K562 (cell line): ENCODE measurements at regions not wholly inside any gene's neighbourhood (a gene's known extent, or its start where the extent isn't known, plus 50 kb on each side); places are given as distances from the start of the nearest gene placed in this dataset.

Experiments used
- ATAC-seq: fragments of 200-7000 bp; cut with Tn5 transposase; 3 replicates; pipeline ENCODE4 v1.9.1; 2020; ENCODE audit warnings: moderate library complexity
- BruUV-seq: library from RNA; stranded (reverse); fragments of 400-500 nt; replicated peaks from 2 replicates; lab custom pipeline; 2021; lab: Mats Ljungman, UMichigan
- CTCF ChIA-PET: fragments of 300-600 bp; formaldehyde crosslinking; extraction: SDS; loops from one replicate; lab custom pipeline; 2021; ENCODE audit warnings: low intra/inter-chr PET ratio; lab: Yijun Ruan, JAX
- POLR2A ChIA-PET: fragments of 300-600, 350-650 bp; sonication (Branson Sonifier 250); formaldehyde crosslinking; extraction: SDS; loops from one replicate; lab custom pipeline; 2021; ENCODE audit warnings: antibody characterized with exemption, inconsistent platforms; lab: Yijun Ruan, JAX
- DNase-seq, 4 experiments: peaks; one replicate each; pipeline versions ENCODE4 v3.0.0 to v3.0.0-alpha.2; 2011 to 2018; ENCODE audit warnings: low spot score in 3 of 4, mixed read lengths in 3 of 4; ENCODE audit errors: extremely low read depth in 1 of 4
- FAIRE-seq: peaks from 2 replicates; lab custom pipeline; 2011; peaks lifted over from hg19 to GRCh38; lab: Jason Lieb, UNC
- H2AFZ ChIP-seq: 2 replicates; pipeline ENCODE4 v1.6.0; 2011; ENCODE audit warnings: low read depth, low read length, control low read depth, inconsistent platforms
- H3K27ac ChIP-seq: fragments of 200-600 bp; 3 replicates; pipeline ENCODE4 v1.8.0; 2011; ENCODE audit warnings: low read depth, mild to moderate bottlenecking, control low read depth, inconsistent platforms, low read length, moderate library complexity, mixed read lengths; ENCODE audit errors: extremely low read depth
- H3K27me3 ChIP-seq, 2 experiments: fragments of 300-600 bp in 1 of 2; 2 replicates in 1 of 2; 3 replicates in 1 of 2; pipeline versions ENCODE4 v1.6.0 to v1.8.0; 2011; ENCODE audit warnings: inconsistent platforms in 2 of 2, low read length in 2 of 2, mild to moderate bottlenecking in 1 of 2, mixed read lengths in 1 of 2, moderate library complexity in 1 of 2; ENCODE audit not compliant: control insufficient read depth in 2 of 2, insufficient read depth in 2 of 2
- H3K36me3 ChIP-seq: fragments of 300-600 bp; 3 replicates; pipeline ENCODE4 v1.8.0; 2011; ENCODE audit warnings: mild to moderate bottlenecking, low read length, inconsistent platforms; ENCODE audit not compliant: control insufficient read depth, insufficient read depth
- H3K4me1 ChIP-seq, 2 experiments: fragments of 200-600 bp in 1 of 2; replicated peaks in 1 of 2; 2 replicates in 1 of 2; 3 replicates in 1 of 2; pipeline versions ENCODE4 v1.5.1 to v1.8.0; 2011; ENCODE audit warnings: inconsistent platforms in 2 of 2, low read length in 2 of 2, mild to moderate bottlenecking in 1 of 2, mixed read lengths in 1 of 2, moderate library complexity in 1 of 2; ENCODE audit not compliant: control insufficient read depth in 2 of 2, insufficient read depth in 2 of 2
- H3K4me2 ChIP-seq: 2 replicates; pipeline ENCODE4 v1.6.1; 2011; ENCODE audit warnings: low read length, control low read depth, inconsistent platforms, mixed read lengths; ENCODE audit not compliant: insufficient read depth
- H3K4me3 ChIP-seq: fragments of 200-600 bp; sonication (generic), shearing (Covaris generic); 2 replicates; pipeline ENCODE4 v1.5.1; 2016; ENCODE audit warnings: control low read depth, inconsistent platforms
- H3K79me2 ChIP-seq: fragments of 200-600 bp; 3 replicates; pipeline ENCODE4 v1.8.0; 2011; ENCODE audit warnings: low read length, inconsistent platforms; ENCODE audit not compliant: control insufficient read depth, insufficient read depth
- H3K9ac ChIP-seq, 2 experiments: 2 replicates each; pipeline versions ENCODE4 v1.6.0 to v1.6.1; 2011; ENCODE audit warnings: low read depth in 2 of 2, low read length in 2 of 2, control low read depth in 1 of 2, inconsistent platforms in 1 of 2, mild to moderate bottlenecking in 1 of 2, mixed read lengths in 1 of 2; ENCODE audit not compliant: insufficient read depth in 1 of 2
- H3K9me1 ChIP-seq: one replicate; pipeline ENCODE4 v1.6.0; 2011; ENCODE audit warnings: inconsistent platforms, mild to moderate bottlenecking, low read length, moderate library complexity; ENCODE audit not compliant: control insufficient read depth, insufficient read depth
- H3K9me3 ChIP-seq: replicated peaks from 2 replicates; pipeline ENCODE4 v1.5.1; 2011; ENCODE audit warnings: low read depth, low read length, inconsistent platforms; ENCODE audit not compliant: control insufficient read depth, insufficient read depth
- H4K20me1 ChIP-seq: replicated peaks from 2 replicates; pipeline ENCODE4 v1.6.1; 2011; ENCODE audit warnings: low read length, inconsistent platforms, mixed read lengths; ENCODE audit not compliant: control insufficient read depth, insufficient read depth
- ARHGAP35 ChIP-seq: fragments of 450-650 bp; IDR thresholded peaks from 2 replicates; pipeline ENCODE4 v1.6.1; 2018; ENCODE audit not compliant: partially characterized antibody
- CREBBP ChIP-seq: IDR thresholded peaks from one replicate; pipeline ENCODE4 v1.6.1; 2012; ENCODE audit warnings: low read depth, mild to moderate bottlenecking, control low read depth, inconsistent platforms, low read length
- DACH1 ChIP-seq: fragments of 450-650 bp; IDR thresholded peaks from 2 replicates; pipeline ENCODE4 v1.6.1; 2018; ENCODE audit not compliant: partially characterized antibody
- HLTF ChIP-seq: fragments of 450-650 bp; IDR thresholded peaks from 2 replicates; pipeline ENCODE4 v1.6.1; 2016
- KDM1A ChIP-seq, 2 experiments: fragments of 450-650 bp; IDR thresholded peaks; 2 replicates each; pipeline ENCODE4 v1.6.1; 2016; ENCODE audit warnings: mild to moderate bottlenecking in 2 of 2
- NELFE ChIP-seq: IDR thresholded peaks from 2 replicates; pipeline ENCODE4 v1.6.1; 2011; ENCODE audit warnings: mild to moderate bottlenecking; ENCODE audit not compliant: insufficient read depth, insufficient read length
- NFYB ChIP-seq: IDR thresholded peaks from 2 replicates; pipeline ENCODE4 v1.6.1; 2011; ENCODE audit warnings: mild to moderate bottlenecking, moderate library complexity; ENCODE audit not compliant: insufficient read length; ENCODE audit errors: extremely low read depth
- POLR2G ChIP-seq: fragments of 200-400 bp; formaldehyde crosslinking; IDR thresholded peaks from 2 replicates; pipeline ENCODE4 v1.6.1; 2017; ENCODE audit warnings: low read depth, mild to moderate bottlenecking, antibody characterized with exemption, low read length, moderate library complexity
- SETDB1 ChIP-seq: IDR thresholded peaks from one replicate; pipeline ENCODE4 v1.6.1; 2012; ENCODE audit warnings: low read length, control low read depth, inconsistent platforms
- SP1 ChIP-seq: sonication (generic); formaldehyde crosslinking; IDR thresholded peaks from 2 replicates; pipeline ENCODE4 v1.8.1; 2022; ENCODE audit warnings: mild to moderate bottlenecking, missing genetic modification reagents
- SREBF1 ChIP-seq: fragments of 150-350 bp; IDR thresholded peaks from 2 replicates; pipeline ENCODE4 v1.6.1; 2014; ENCODE audit warnings: antibody characterized with exemption, low read depth, low read length, borderline replicate concordance
- TAF7 ChIP-seq: fragments of 450-650 bp; IDR thresholded peaks from 2 replicates; pipeline ENCODE4 v1.6.1; 2016; ENCODE audit warnings: missing genetic modification characterization, missing compliant biosample characterization
- THRA ChIP-seq: fragments of 450-650 bp; IDR thresholded peaks from 2 replicates; pipeline ENCODE4 v1.6.1; 2017; ENCODE audit warnings: mild to moderate bottlenecking, moderate library complexity
- WGBS: fragments of 100-300 bp; shearing (Covaris generic); methylation state at CpG from one replicate; pipeline ENCODE4 v1.1.6; 2016; ENCODE audit warnings: low coverage, mixed read lengths; ENCODE audit not compliant: insufficient coverage; ENCODE audit errors: missing lambda C conversion rate; 5-methylcytosine and 5-hydroxymethylcytosine counted together
- in situ Hi-C: fragments of 300-500 bp; cut with MboI; formaldehyde crosslinking; loops from 4 replicates; pipeline ENCODE4 v1.15.0; 2018; ENCODE audit warnings: inconsistent platforms, mixed read lengths
- intact Hi-C: fragments of 100-400 bp; cut with micrococcal nuclease; formaldehyde crosslinking; loops from 2 replicates; pipeline ENCODE4 v1.14.2; 2022

GRCh38 chr6:81455641-81456040, 296.8 kb downstream of the TENT5A start:
- H3K36me3 ChIP-seq = no peaks in the 10 kb centered on the region
- no peak for FAIRE-seq
- H3K4me2 ChIP-seq = no peak overlapping the region
- H4K20me1 ChIP-seq = no peaks in the 10 kb centered on the region
- no peak overlapping the region for H3K4me3 ChIP-seq
- H3K9me3 ChIP-seq = no peaks in the 10 kb centered on the region
- POLR2A ChIA-PET = no interaction called here
- no peaks in the 10 kb centered on the region for H3K9me1 ChIP-seq
- no TSS peak for BruUV-seq
- no peaks in the 10 kb centered on the region for H3K4me1 ChIP-seq
- H3K9ac ChIP-seq = no peak overlapping the region
- H2AFZ ChIP-seq = no peak overlapping the region
- no peak for TF ChIP-seq POLR2G
- no peak for TF ChIP-seq HLTF
- no peak for TF ChIP-seq SETDB1
- no peak for TF ChIP-seq TAF7 (tag)
- no peak for TF ChIP-seq NFYB
- no peak for TF ChIP-seq DACH1
- no peak for TF ChIP-seq ARHGAP35
- no peak for TF ChIP-seq KDM1A (IDR thresholded peaks at IDR 0.05)
- no peak for TF ChIP-seq SP1 (CRISPR knock-in tag)
- TF ChIP-seq NELFE = no peak
- no peak for TF ChIP-seq CREBBP
- no peak for TF ChIP-seq SREBF1
- no peak for TF ChIP-seq THRA
- TF ChIP-seq, all 486 proteins: peak for 0
- CTCF ChIA-PET = no interaction called here
- Histone ChIP-seq H3K27ac (no peak overlapping the region), H3K79me2 (no peaks in the 10 kb centered on the region), H3K27me3 (no peaks in the 10 kb centered on the region)
- intact Hi-C loops = no loop called here
- in situ Hi-C loops = no loop called here
- DNase-seq (no peak), ATAC-seq (no peak)
- WGBS = 0% methylated on average over 1 of the region's 1 CpG
